AG04449 (cell line): ENCODE measurements at regions not wholly inside any gene's neighbourhood (a gene's known extent, or its start where the extent isn't known, plus 50 kb on each side); places are given as distances from the start of the nearest gene placed in this dataset.
"Not testable (repeated sequence)": the region's sequence is repeated elsewhere in the genome, so short reads cannot be mapped to it uniquely, and the experiment has no call there.

Source experiments
- CTCF ChIA-PET: fragments of 350-600 bp; formaldehyde crosslinking; extraction: SDS; loops from one replicate; lab custom pipeline; 2021; ENCODE audit warnings: antibody characterized with exemption; lab: Yijun Ruan, JAX
- POLR2A ChIA-PET: fragments of 400-600, 350-600 bp; formaldehyde crosslinking; extraction: SDS; loops from one replicate; lab custom pipeline; 2020; ENCODE audit warnings: antibody characterized with exemption, inconsistent platforms; lab: Yijun Ruan, JAX
- DNase-seq: peaks from one replicate; pipeline ENCODE4 v3.0.0-alpha.2; 2010; ENCODE audit warnings: low read depth, low spot score
- H3K4me3 ChIP-seq: 2 replicates; pipeline ENCODE4 v1.5.1; 2011; ENCODE audit warnings: low read depth, mild to moderate bottlenecking, control low read depth, low read length
- CTCF ChIP-seq: IDR thresholded peaks from one replicate; pipeline ENCODE4 v1.5.1; 2011; ENCODE audit warnings: mild to moderate bottlenecking, moderate library complexity, low read length, control low read depth, inconsistent platforms; ENCODE audit not compliant: insufficient read depth; ENCODE audit errors: missing control alignments

- ChIA-PET POLR2A (no interaction called here), CTCF (no interaction called here)
- no peak for TF ChIP-seq CTCF
- DNase-seq = no peak
- no peak overlapping the region for H3K4me3 ChIP-seq
Observed at GRCh38 chr13:24563087-24563486, 50.5 kb upstream of the PARP4 start.

GRCh38 chr13:24563971-24564370 is 51.4 kb upstream of the PARP4 start:
- CTCF ChIA-PET, POLR2A ChIA-PET, H3K4me3 ChIP-seq, DNase-seq: not testable (repeated sequence)

GRCh38 chr13:24564881-24565280 is 52.3 kb upstream of the PARP4 start:
- CTCF ChIA-PET = no interaction called here
- no peak for DNase-seq
- no peak overlapping the region for H3K4me3 ChIP-seq
- TF ChIP-seq CTCF = no peak
- POLR2A ChIA-PET = no interaction called here

- CTCF ChIA-PET, H3K4me3 ChIP-seq, POLR2A ChIA-PET: not testable (repeated sequence)
- peak; percentile 28 for DNase-seq
Observed at GRCh38 chr13:24567593-24567992, 55.0 kb upstream of the PARP4 start.

GRCh38 chr13:24574847-24575246 is 62.3 kb upstream of the PARP4 start:
- no peak for DNase-seq
- no peak for TF ChIP-seq CTCF
- ChIA-PET CTCF (interaction anchor here (1.1 to 2.0 kb wide), 3 partner anchors 10 to 155 kb away, joined by 3 to 9 read pairs (median 3); no protein-coding TSS in a partner anchor), POLR2A (no interaction called here)
- no peak overlapping the region for H3K4me3 ChIP-seq

- DNase-seq, POLR2A ChIA-PET, H3K4me3 ChIP-seq: not testable (repeated sequence)
- CTCF ChIA-PET = interaction anchor here (0.8 to 4.7 kb wide), 7 partner anchors 25 to 267 kb away, joined by 3 to 22 read pairs (median 4); no protein-coding TSS in a partner anchor
- TF ChIP-seq CTCF = peak; percentile 29
Observed at GRCh38 chr13:24580315-24580714, 67.7 kb upstream of the PARP4 start.

GRCh38 chr13:24581578-24581977 is 69.0 kb upstream of the PARP4 start:
- CTCF ChIA-PET = interaction anchor here (4.7 kb wide), 1 partner anchor 146 kb away, joined by 22 read pairs; no protein-coding TSS in a partner anchor
- POLR2A ChIA-PET = not testable (repeated sequence)

GRCh38 chr13:24591697-24592096 is 79.1 kb upstream of the PARP4 start:
- H3K4me3 ChIP-seq, CTCF ChIA-PET, POLR2A ChIA-PET, DNase-seq: not testable (repeated sequence)

More at GRCh38 chr13:24581578-24581977, 69.0 kb upstream of the PARP4 start:
- H3K4me3 ChIP-seq, DNase-seq: not testable (repeated sequence)

GRCh38 chr13:24597906-24598670 is 82.1 kb upstream of the ATP12A start:
- CTCF ChIA-PET = interaction anchor here (0.8 kb wide), 1 partner anchor 8 kb away, joined by 3 read pairs; no protein-coding TSS in a partner anchor
- H3K4me3 ChIP-seq, DNase-seq, POLR2A ChIA-PET: not testable (repeated sequence)

GRCh38 chr13:24599019-24599791 is 81.0 kb upstream of the ATP12A start:
- POLR2A ChIA-PET, DNase-seq, H3K4me3 ChIP-seq: not testable (repeated sequence)
- CTCF ChIA-PET = interaction anchor here (0.7 kb wide), 1 partner anchor 128 kb away, joined by 3 read pairs; no protein-coding TSS in a partner anchor
